NAMALWA (cell line): ENCODE measurements at regions not wholly inside any gene's neighbourhood (a gene's known extent, or its start where the extent isn't known, plus 50 kb on each side); places are given as distances from the start of the nearest gene placed in this dataset.

Experiments used
- DNase-seq: peaks from one replicate; pipeline ENCODE4 v3.0.0-alpha.2; 2015; ENCODE audit warnings: low spot score

DNA sequence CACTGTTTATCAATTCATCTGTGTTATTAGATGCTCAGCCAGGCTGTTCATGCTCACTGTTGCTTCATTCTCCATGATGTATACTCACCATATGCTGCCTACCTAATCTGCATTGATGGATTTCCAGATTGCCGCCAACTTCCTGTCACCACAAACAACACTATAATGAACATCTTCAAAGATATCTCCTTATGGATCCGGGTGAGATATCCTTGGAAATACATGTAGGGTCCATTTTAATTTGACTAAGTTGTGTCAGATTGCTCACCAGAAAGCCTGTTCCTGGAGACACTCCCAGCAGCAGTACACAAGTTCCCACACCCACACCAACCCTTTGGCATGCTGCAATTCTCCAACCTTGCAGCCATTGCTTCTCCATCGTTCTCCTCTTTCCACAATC is 547.5 kb upstream of the TNP1 start:
- no peak for DNase-seq

DNA sequence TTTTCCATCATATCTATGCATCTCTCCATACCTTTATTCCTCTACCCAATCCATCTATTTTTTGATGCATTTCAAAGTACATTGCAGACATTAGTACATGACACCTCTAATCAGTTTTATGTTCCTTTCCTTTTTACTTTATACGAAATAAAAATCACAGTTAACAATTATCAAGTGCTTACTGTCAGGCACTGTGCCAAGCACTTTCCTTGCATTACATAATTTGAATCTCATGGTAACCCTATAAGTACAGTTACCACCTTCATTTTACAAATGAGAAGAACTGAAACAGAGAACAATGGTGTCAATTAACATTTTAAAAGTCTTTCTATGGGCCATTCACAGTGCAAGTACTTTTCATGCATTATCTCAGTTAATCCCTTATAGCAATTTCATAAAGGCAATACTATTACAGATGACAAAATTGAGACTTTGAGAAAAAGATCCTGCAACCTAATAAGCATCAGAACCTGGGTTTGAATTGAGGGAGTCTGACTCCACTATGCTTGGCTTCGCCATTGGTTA is 544.4 kb upstream of the TNP1 start:
- no peak for DNase-seq

DNA sequence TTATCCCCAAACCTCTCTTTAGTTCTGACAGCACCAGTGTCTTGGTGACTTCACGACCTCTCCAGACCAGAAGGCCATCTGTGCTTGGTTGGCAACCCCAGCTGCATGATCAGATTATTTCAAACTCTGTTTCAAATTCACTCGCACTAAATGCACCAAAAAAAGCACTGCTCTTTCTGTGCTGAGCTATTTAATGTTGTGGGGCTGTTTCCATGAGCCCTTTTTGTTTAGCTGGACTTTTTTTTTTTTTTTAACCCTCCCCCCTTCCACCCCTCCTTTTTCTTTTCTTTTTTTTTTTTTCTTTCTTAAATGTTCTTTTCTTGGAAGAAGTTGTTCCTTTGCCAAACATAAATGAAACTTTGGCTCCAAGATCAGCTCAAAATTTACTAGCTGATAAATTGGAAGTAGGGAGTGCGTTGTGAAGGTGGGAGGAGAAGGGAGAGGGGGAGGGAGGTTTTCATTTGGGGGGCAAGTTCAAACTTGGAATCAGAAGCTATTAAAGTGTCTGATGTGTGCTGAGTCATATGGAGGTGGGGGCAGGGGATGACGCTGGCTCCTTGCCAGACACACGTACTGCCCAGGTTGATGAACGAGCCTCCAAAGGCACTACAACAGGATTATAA is 543.0 kb upstream of the TNP1 start:
- no peak for DNase-seq

GRCh38 chr2:217402144-217402543 is 542.3 kb upstream of the TNP1 start:
- no peak for DNase-seq

- no peak for DNase-seq
Measured at GRCh38 chr2:217399291-217399690, 539.4 kb upstream of the TNP1 start.

DNA sequence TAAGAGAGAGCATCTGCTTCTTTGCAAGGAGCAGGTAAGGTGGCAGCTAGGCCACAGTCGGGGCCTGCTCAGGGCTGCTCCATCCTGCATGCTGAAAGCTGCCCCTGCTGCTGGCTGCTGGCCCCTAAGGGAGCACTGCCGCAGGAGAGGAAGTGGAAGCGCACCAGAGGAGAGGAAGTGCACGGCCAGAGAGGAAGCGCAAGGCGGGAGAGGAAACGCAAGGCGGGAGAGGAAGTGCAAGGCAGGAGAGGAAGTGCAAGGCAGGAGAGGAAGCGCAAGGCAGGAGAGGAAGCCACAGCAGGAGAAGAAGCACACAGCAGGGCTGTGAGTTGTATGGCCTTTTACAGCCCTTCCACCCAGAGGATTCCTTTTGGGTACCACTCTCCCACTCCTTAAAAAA is 539.0 kb upstream of the TNP1 start:
- no peak for DNase-seq

- DNase-seq = no peak
Measured at GRCh38 chr2:217398101-217398500, 538.2 kb upstream of the TNP1 start.

DNA sequence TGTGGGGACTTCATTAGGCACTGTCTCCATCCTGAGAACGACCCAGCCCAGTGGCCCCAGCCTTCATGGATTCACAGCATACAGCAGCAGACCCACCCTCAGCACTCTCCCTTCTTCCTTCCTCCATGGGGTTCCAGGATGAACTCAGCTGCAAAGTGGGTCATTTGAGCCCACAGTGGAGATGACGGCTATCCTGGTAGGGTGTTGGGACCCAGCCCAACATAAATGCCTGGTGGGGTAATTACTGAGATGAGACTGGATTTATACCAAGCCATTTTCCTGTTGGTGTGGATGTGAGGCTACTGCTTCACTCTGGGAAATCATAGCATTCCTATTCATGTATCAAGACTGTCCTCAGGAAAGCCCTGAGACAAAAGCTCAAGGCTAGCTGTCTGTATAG is 536.7 kb upstream of the TNP1 start:
- no peak for DNase-seq

DNA sequence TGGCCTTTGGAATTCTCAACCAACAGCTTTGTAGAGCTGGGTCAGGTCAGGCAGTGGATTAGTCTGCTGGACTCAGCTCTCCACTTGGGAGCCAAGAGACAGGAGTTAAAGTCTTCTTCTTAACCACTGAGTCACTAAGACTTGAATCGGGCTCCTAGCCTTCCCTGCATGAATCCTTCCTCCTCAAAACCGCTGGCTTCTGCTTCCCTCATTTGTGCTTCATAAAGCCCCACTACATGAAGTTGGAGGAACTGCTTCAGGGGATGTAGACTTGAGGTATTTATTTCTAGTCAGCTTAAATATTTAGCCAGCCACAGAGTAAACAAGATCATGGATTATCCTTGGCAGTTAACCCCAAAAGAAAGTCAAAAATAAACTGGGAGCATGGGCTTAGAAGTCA is 536.3 kb upstream of the TNP1 start:
- no peak for DNase-seq

DNA sequence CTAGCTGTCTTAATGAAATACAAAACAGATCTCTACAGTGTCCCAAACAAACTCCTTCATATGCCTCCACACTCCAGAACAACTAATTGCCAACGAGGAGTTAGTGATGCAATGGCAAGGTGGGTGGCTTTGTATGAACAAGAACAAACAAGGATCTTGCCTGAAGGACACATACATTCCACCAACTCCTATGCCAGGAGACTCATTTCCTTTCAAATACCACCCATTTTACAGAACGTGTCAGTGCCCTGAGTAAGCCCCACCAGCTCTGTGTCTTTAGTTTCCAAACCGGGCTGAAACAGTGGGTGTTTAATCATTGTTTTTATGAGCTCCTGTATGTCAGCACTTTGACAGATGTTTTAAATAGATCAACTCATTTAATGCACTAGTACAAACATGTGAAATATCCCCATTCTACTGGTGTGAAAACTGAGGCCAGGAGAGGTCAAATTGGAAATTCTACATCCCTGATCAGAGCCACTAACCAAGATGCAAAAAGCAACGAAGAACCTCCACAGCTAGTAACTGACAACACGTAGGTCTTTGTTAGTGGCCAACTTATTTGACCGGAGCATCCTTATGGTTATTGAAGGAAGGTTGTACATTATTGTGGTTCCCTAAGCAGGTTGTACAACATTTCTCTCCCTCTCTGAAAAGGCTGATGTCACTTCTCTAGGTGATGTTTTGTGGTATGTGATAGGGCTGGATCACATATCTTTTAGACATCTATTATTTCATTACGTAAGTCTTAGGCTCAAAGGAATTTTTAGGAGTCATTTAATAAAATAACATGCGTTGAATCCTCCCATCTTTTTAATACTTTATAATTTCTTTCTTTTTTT is 534.9 kb upstream of the TNP1 start:
- no peak for DNase-seq

DNA sequence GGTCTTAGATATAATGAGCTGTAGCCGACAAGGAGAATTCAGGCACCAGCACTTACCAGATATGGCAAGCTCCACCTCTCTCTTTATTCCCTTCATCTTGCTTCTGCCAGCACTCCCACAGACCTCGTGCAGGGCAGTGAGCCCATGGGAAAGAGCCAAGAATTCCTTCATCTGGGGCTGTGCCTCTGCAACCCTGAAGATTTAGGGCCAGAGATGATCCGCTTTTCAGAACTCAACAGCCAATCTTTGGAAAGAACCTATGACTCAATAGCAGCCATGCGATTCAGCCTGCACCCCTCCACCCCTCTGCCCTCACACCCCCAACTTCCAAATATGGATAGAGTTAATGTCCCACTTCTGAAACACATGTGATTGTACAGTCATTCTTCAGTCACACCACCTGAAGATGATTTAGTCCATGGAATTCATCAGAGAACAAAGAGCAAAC is 533.7 kb upstream of the TNP1 start:
- DNase-seq = no peak

DNA sequence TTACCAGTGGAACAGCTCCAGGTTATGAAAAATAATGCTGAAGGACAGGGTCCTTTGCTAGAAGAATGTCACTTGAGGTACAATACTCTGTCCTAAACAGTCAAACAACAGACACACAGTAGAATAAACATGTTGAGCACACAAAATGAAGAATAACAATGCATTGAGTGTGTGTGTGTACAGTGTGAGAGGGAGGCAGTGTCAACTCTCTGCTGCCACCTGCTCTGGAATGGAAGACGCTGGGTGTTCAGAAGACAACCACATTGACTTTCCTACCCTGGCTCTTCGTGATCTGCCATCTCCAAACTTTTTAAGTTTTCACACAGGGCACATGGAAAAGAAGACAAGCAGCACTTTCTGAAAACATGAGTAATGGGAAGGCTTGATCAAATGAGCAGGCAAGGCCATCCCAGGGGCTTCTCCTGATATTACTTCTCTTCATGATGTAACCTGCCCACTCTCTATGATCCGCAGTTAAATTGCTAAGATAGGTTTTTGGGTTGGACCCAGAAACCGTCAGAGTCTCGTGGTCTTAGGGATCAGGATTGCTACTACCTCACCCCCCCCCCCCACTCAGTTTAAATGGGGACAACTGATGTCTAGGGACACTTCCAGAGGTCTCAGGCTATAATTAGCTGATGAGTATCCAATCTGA is 533.2 kb upstream of the TNP1 start:
- no peak for DNase-seq

- no peak for DNase-seq
Measured at GRCh38 chr2:217387776-217388387, 528.0 kb upstream of the TNP1 start.

DNA sequence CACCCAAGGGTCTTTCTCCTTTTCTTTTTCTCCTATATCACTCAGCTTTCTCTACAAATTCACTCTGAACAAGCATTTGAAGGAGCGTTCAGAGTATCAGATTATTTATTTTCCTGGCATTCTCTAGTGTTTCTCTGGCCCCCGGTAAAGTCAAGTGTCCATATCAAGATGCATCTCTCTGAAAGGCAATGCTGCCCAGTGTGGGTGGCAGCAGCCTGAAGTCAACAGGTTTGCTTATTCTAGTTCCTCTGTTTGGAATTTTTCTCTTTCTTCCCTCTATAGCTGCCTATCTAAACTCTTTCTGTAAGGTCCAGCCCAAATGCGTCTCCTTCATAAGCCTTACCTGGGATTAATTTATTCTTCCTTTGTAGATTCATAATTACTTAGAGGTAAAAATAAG is 526.2 kb upstream of the TNP1 start:
- no peak for DNase-seq

GRCh38 chr2:217383620-217384019 is 523.8 kb upstream of the TNP1 start:
- DNase-seq = no peak

DNA sequence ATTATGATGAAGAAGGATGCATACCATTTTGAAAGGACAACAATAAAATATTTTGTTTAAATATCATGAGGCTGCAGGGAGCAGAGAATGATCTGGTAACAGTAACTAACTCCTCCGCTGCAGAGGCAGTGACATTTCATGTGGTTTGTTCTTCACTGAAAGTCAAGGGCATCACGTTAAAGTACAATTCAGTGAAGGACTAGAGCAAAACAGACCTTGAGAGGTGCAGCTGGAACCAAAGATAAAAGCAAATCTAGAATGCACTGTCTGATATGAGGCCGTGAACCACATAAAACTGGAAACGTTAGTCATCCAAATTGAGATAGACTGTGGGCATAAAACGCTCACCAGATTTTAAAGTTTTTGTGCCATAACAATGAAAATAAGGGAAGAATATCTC is 522.9 kb upstream of the TNP1 start:
- no peak for DNase-seq

GRCh38 chr2:217379807-217380206 is 519.9 kb upstream of the TNP1 start:
- no peak for DNase-seq

DNA sequence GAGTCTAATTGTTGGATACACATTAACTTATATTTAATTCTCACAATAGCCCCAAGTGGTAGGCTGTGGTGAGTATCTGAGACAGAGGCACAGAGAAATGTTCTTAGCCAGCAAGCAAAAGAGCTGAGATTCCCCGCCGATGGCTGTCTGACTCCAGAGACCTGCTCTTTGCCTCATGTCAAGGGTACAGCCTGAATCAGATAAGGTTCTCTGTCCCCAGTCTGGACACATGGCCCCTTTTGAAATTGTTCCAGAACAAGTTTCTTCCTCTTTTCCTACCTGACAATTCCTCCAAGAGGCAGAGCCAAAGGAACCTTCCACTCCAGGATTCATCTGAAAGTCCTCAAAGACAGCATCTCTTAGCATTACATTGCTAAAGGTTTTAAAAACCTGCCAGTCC is 512.9 kb upstream of the TNP1 start:
- no peak for DNase-seq

DNA sequence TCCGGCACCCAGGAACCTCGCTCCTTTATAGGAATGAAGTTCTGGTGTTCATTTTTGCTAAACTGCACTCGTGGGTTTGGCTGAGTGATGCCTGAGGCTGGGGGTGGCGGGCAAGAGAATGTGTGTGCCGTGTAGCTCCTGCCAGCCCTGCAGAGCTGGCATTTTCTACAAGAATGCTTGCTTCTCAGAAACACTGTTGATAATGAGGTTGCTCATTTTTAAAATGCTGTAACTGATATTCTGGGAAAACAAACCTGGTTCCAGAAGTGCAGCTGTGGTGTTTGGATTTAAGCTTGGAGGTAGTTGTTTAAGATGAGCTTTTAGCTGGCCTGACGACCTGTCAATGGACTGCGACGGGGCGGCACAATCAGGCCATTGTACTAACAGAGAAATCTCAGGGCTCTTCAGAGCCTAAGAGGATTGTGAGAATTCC is 511.9 kb upstream of the TNP1 start:
- DNase-seq = no peak

DNA sequence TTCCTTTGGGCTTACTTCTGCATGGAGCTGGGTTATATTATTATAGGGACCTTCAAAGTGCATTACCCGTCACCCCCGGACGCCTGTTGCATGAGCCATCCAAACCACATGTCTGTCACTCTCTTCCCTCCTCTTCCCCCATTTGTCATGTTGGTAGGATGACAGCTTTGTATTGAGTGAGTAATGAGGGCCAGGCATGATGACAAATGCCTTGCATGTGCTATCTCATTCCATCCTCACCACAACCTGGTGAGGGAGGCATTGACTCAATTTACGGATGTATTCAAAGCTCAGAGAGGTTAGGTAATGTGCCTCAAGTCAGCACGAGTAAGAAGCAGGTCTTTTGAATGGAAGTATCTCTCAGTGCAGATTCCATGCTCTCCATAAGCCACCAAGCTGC is 510.5 kb upstream of the TNP1 start:
- no peak for DNase-seq

DNA sequence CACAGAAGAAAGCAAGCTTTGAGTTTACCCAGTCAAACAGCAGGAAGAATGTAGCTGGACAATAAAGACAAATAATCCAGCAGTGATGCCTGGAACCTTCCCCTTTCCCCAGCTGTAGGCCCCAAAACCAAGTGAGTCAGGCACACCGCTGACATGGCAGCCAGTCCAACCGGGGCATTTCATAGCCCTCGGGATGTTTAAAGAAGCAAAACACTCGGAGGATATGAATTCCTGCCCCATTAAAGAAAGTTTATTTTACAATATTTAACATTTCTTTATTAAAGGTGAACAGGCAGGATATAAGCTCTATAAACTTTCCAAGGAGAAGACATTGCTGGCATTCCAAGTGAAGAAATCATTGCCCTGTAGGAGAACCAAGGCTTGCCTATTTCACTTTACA is 507.6 kb upstream of the TNP1 start:
- DNase-seq = no peak

DNA sequence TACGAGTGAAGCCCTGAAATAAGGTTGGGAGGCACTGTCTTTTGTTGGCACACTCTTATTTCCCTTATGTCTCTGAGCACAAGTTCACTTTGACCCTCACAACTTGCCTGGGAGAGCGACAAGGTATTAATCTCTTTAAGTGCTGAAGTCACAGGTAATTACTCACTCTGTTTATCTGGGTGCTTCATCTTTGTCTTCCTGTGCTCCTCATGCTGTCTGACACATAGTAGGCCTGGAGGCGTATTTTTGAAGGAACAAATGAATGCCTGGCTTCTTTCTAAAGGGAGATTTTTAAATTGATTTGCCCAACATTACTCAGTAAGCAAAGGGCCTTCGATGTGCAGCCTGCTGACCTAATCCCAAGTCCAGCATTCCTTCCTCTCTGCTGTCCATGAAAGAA is 507.1 kb upstream of the TNP1 start:
- DNase-seq = no peak
